Activated CD4-positive, alpha-beta T cell treated with anti-CD3 and anti-CD28 coated beads for 36 hours (primary cell): ENCODE measurements at regions not wholly inside any gene's neighbourhood (a gene's known extent, or its start where the extent isn't known, plus 50 kb on each side); places are given as distances from the start of the nearest gene placed in this dataset.
"Not testable (repeated sequence)": the region's sequence is repeated elsewhere in the genome, so short reads cannot be mapped to it uniquely, and the experiment has no call there.

Experiments
- ATAC-seq: fragments of 200-7000 bp; cut with Tn5 transposase; one replicate; pipeline ENCODE4 v1.10.0; 2021; ENCODE audit warnings: mild to moderate bottlenecking, moderate library complexity
- CTCF ChIA-PET: fragments of 350-600 bp; sonication (Branson Sonifier 250); formaldehyde crosslinking; loops from one replicate; lab custom pipeline; 2021; ENCODE audit warnings: antibody characterized with exemption; lab: Charles Lee
- POLR2A ChIA-PET: fragments of 350-600 bp; sonication (Branson Sonifier 250); formaldehyde crosslinking; loops from one replicate; lab custom pipeline; 2021; ENCODE audit warnings: antibody characterized with exemption, inconsistent platforms; lab: Charles Lee
- DNase-seq: peaks from one replicate; pipeline ENCODE4 v3.0.0-alpha.2; 2020
- H3K27ac Mint-ChIP-seq: one replicate; pipeline ENCODE4 v1.8.0; 2021; ENCODE audit warnings: mixed read lengths
- H3K27me3 Mint-ChIP-seq: one replicate; pipeline ENCODE4 v1.8.0; 2021; ENCODE audit warnings: mixed read lengths
- H3K36me3 Mint-ChIP-seq: one replicate; pipeline ENCODE4 v1.8.0; 2021; ENCODE audit warnings: low read depth, mixed read lengths
- H3K4me1 Mint-ChIP-seq: one replicate; pipeline ENCODE4 v1.8.0; 2021; ENCODE audit warnings: mixed read lengths
- H3K4me3 Mint-ChIP-seq: one replicate; pipeline ENCODE4 v1.8.0; 2021; ENCODE audit warnings: mild to moderate bottlenecking, moderate library complexity, mixed read lengths
- H3K9me3 Mint-ChIP-seq: one replicate; pipeline ENCODE4 v1.8.0; 2021; ENCODE audit warnings: low read depth, mixed read lengths
- intact Hi-C, 2 experiments: fragments of 100-400 bp; cut with DNase I in 1 of 2; cut with micrococcal nuclease in 1 of 2; formaldehyde crosslinking; loops; one replicate each; pipeline versions ENCODE4 v1.14.2 to v1.15.1; 2022 to 2024; cut with DNase I, micrococcal nuclease

- ATAC-seq, CTCF ChIA-PET, intact Hi-C loops, DNase-seq, H3K9me3 Mint-ChIP-seq, H3K36me3 Mint-ChIP-seq, H3K4me3 Mint-ChIP-seq, POLR2A ChIA-PET, H3K4me1 Mint-ChIP-seq, H3K27me3 Mint-ChIP-seq, H3K27ac Mint-ChIP-seq: not testable (repeated sequence)
Observed at GRCh38 chr2:185524242-185524641, 214.4 kb upstream of the FSIP2 start.

GRCh38 chr2:185526161-185526560 lies 212.4 kb upstream of the FSIP2 start:
- peaks cover 9% of the 10 kb centered on the region for H3K9me3 Mint-ChIP-seq
- intact Hi-C loops = no loop called here
- ATAC-seq (no peak), DNase-seq (no peak)
- H3K27me3 Mint-ChIP-seq = no peaks in the 10 kb centered on the region
- no peak overlapping the region for H3K27ac Mint-ChIP-seq
- ChIA-PET CTCF (no interaction called here), POLR2A (no interaction called here)
- H3K36me3 Mint-ChIP-seq = peaks cover 1% of the 10 kb centered on the region
- H3K4me1 Mint-ChIP-seq = no peaks in the 10 kb centered on the region
- no peak overlapping the region for H3K4me3 Mint-ChIP-seq

- Mint-ChIP-seq H3K27me3 (no peaks in the 10 kb centered on the region), H3K4me3 (no peak overlapping the region), H3K4me1 (no peaks in the 10 kb centered on the region), H3K27ac (no peak overlapping the region), H3K36me3 (no peaks in the 10 kb centered on the region), H3K9me3 (peaks cover 6% of the 10 kb centered on the region)
- no peak for DNase-seq
- CTCF ChIA-PET = no interaction called here
- intact Hi-C loops = no loop called here
- ATAC-seq = no peak
- POLR2A ChIA-PET = no interaction called here
Observed at GRCh38 chr2:185531721-185532120, 206.9 kb upstream of the FSIP2 start.

- no peak for DNase-seq
- Mint-ChIP-seq H3K4me3 (no peak overlapping the region), H3K27me3 (no peaks in the 10 kb centered on the region), H3K36me3 (no peaks in the 10 kb centered on the region), H3K4me1 (no peaks in the 10 kb centered on the region), H3K27ac (no peak overlapping the region), H3K9me3 (no peaks in the 10 kb centered on the region)
- CTCF ChIA-PET = no interaction called here
- POLR2A ChIA-PET = no interaction called here
- intact Hi-C loops = no loop called here
- ATAC-seq = no peak
Observed at GRCh38 chr2:185537689-185538088, 200.9 kb upstream of the FSIP2 start.

GRCh38 chr2:185567196-185567595 lies 171.4 kb upstream of the FSIP2 start:
- no peak overlapping the region for H3K4me3 Mint-ChIP-seq
- no peak for DNase-seq
- POLR2A ChIA-PET = no interaction called here
- CTCF ChIA-PET = no interaction called here
- H3K27me3 Mint-ChIP-seq = no peaks in the 10 kb centered on the region
- no peaks in the 10 kb centered on the region for H3K4me1 Mint-ChIP-seq
- H3K27ac Mint-ChIP-seq = no peak overlapping the region
- intact Hi-C loops = no loop called here
- H3K9me3 Mint-ChIP-seq = peaks cover 16% of the 10 kb centered on the region
- no peak for ATAC-seq
- no peaks in the 10 kb centered on the region for H3K36me3 Mint-ChIP-seq

- Mint-ChIP-seq H3K27ac (no peak overlapping the region), H3K4me3 (no peak overlapping the region), H3K9me3 (peaks cover 16% of the 10 kb centered on the region), H3K27me3 (no peaks in the 10 kb centered on the region), H3K4me1 (no peaks in the 10 kb centered on the region), H3K36me3 (no peaks in the 10 kb centered on the region)
- ATAC-seq = no peak
- CTCF ChIA-PET = no interaction called here
- DNase-seq = no peak
- POLR2A ChIA-PET = no interaction called here
- intact Hi-C loops = no loop called here
Observed at GRCh38 chr2:185567940-185568339, 170.7 kb upstream of the FSIP2 start.

GRCh38 chr2:185578322-185578721 lies 160.3 kb upstream of the FSIP2 start:
- ATAC-seq (no peak), DNase-seq (no peak)
- Mint-ChIP-seq H3K9me3 (peaks cover 3% of the 10 kb centered on the region), H3K4me1 (no peaks in the 10 kb centered on the region), H3K27ac (no peak overlapping the region), H3K4me3 (no peak overlapping the region), H3K36me3 (no peaks in the 10 kb centered on the region), H3K27me3 (no peaks in the 10 kb centered on the region)
- intact Hi-C loops = no loop called here
- ChIA-PET CTCF (no interaction called here), POLR2A (no interaction called here)

GRCh38 chr2:185583058-185583816 lies 155.4 kb upstream of the FSIP2 start:
- no peak overlapping the region for H3K27ac Mint-ChIP-seq
- ChIA-PET CTCF (no interaction called here), POLR2A (no interaction called here)
- no peak for ATAC-seq
- no peak overlapping the region for H3K4me3 Mint-ChIP-seq
- no peaks in the 10 kb centered on the region for H3K4me1 Mint-ChIP-seq
- no peaks in the 10 kb centered on the region for H3K27me3 Mint-ChIP-seq
- intact Hi-C loops = no loop called here
- H3K9me3 Mint-ChIP-seq = peaks cover 12% of the 10 kb centered on the region
- DNase-seq = no peak
- H3K36me3 Mint-ChIP-seq = no peaks in the 10 kb centered on the region

GRCh38 chr2:185585165-185585564 lies 153.4 kb upstream of the FSIP2 start:
- intact Hi-C loops, DNase-seq, H3K36me3 Mint-ChIP-seq, ATAC-seq, H3K4me1 Mint-ChIP-seq, H3K4me3 Mint-ChIP-seq, POLR2A ChIA-PET, CTCF ChIA-PET, H3K27ac Mint-ChIP-seq, H3K27me3 Mint-ChIP-seq: not testable (repeated sequence)
- H3K9me3 Mint-ChIP-seq = peaks cover 12% of the 10 kb centered on the region

- H3K27me3 Mint-ChIP-seq, H3K27ac Mint-ChIP-seq, CTCF ChIA-PET, H3K4me3 Mint-ChIP-seq, ATAC-seq, H3K4me1 Mint-ChIP-seq, POLR2A ChIA-PET, H3K9me3 Mint-ChIP-seq, DNase-seq, intact Hi-C loops, H3K36me3 Mint-ChIP-seq: not testable (repeated sequence)
Observed at GRCh38 chr2:185591276-185591675, 147.3 kb upstream of the FSIP2 start.

GRCh38 chr2:185607945-185608344 lies 130.7 kb upstream of the FSIP2 start:
- Mint-ChIP-seq H3K9me3 (no peaks in the 10 kb centered on the region), H3K27ac (no peak overlapping the region), H3K27me3 (no peaks in the 10 kb centered on the region), H3K4me1 (no peaks in the 10 kb centered on the region), H3K36me3 (no peaks in the 10 kb centered on the region), H3K4me3 (no peak overlapping the region)
- DNase-seq (no peak), ATAC-seq (no peak)
- ChIA-PET CTCF (no interaction called here), POLR2A (no interaction called here)
- intact Hi-C loops = no loop called here

GRCh38 chr2:185608799-185609198 lies 129.8 kb upstream of the FSIP2 start:
- POLR2A ChIA-PET = no interaction called here
- Mint-ChIP-seq H3K4me3 (no peak overlapping the region), H3K36me3 (no peaks in the 10 kb centered on the region), H3K4me1 (no peaks in the 10 kb centered on the region), H3K9me3 (no peaks in the 10 kb centered on the region), H3K27ac (no peak overlapping the region), H3K27me3 (no peaks in the 10 kb centered on the region)
- CTCF ChIA-PET = no interaction called here
- no peak for ATAC-seq
- intact Hi-C loops = no loop called here
- DNase-seq = no peak
